Skeletal muscle satellite cell (primary cell): ENCODE measurements at regions not wholly inside any gene's neighbourhood (a gene's known extent, or its start where the extent isn't known, plus 50 kb on each side); places are given as distances from the start of the nearest gene placed in this dataset.

ENCODE experiments used
- H3K27me3 ChIP-seq: 2 replicates; pipeline ENCODE4 v1.7.0; 2013; ENCODE audit warnings: low read length; ENCODE audit not compliant: control insufficient read depth, insufficient read depth
- H3K36me3 ChIP-seq: 2 replicates; pipeline ENCODE4 v1.7.0; 2013; ENCODE audit warnings: mild to moderate bottlenecking, control low read depth, low read length; ENCODE audit not compliant: insufficient read depth
- H3K4me1 ChIP-seq: 2 replicates; pipeline ENCODE4 v1.7.0; 2013; ENCODE audit warnings: low read length; ENCODE audit not compliant: control insufficient read depth, insufficient read depth
- H3K4me2 ChIP-seq: 2 replicates; pipeline ENCODE4 v1.7.0; 2013; ENCODE audit warnings: mild to moderate bottlenecking, low read length
- H3K4me3 ChIP-seq: 2 replicates; pipeline ENCODE4 v1.7.0; 2013; ENCODE audit warnings: low read length
- H3K9ac ChIP-seq: 2 replicates; pipeline ENCODE4 v1.7.0; 2013; ENCODE audit warnings: mild to moderate bottlenecking, low read depth, low read length, moderate library complexity
- H3K9me3 ChIP-seq: replicated peaks from 2 replicates; pipeline ENCODE4 v1.7.0; 2013; ENCODE audit warnings: mild to moderate bottlenecking, control low read depth, low read length

GRCh38 chr12:17416748-17417147, 673.2 kb downstream of the RERGL start:
- no peaks in the 10 kb centered on the region for H3K27me3 ChIP-seq
- no peaks in the 10 kb centered on the region for H3K9me3 ChIP-seq
- no peaks in the 10 kb centered on the region for H3K4me1 ChIP-seq
- H3K4me3 ChIP-seq = no peak overlapping the region
- no peak overlapping the region for H3K9ac ChIP-seq
- no peaks in the 10 kb centered on the region for H3K36me3 ChIP-seq
- H3K4me2 ChIP-seq = no peak overlapping the region

- Histone ChIP-seq H3K4me2 (no peak overlapping the region), H3K9me3 (no peaks in the 10 kb centered on the region), H3K9ac (no peak overlapping the region), H3K36me3 (no peaks in the 10 kb centered on the region), H3K27me3 (no peaks in the 10 kb centered on the region), H3K4me3 (no peak overlapping the region), H3K4me1 (no peaks in the 10 kb centered on the region)
Observed at GRCh38 chr12:17414596-17414995, 675.4 kb downstream of the RERGL start.

GRCh38 chr12:17411662-17412061, 678.3 kb downstream of the RERGL start:
- H3K4me2 ChIP-seq = no peak overlapping the region
- H3K4me3 ChIP-seq = no peak overlapping the region
- H3K27me3 ChIP-seq = no peaks in the 10 kb centered on the region
- no peaks in the 10 kb centered on the region for H3K9me3 ChIP-seq
- no peak overlapping the region for H3K9ac ChIP-seq
- H3K4me1 ChIP-seq = no peaks in the 10 kb centered on the region
- H3K36me3 ChIP-seq = no peaks in the 10 kb centered on the region

GRCh38 chr12:17388679-17389078, 701.3 kb downstream of the RERGL start:
- no peaks in the 10 kb centered on the region for H3K9me3 ChIP-seq
- H3K4me3 ChIP-seq = no peak overlapping the region
- H3K4me2 ChIP-seq = no peak overlapping the region
- no peaks in the 10 kb centered on the region for H3K36me3 ChIP-seq
- H3K9ac ChIP-seq = no peak overlapping the region
- H3K27me3 ChIP-seq = no peaks in the 10 kb centered on the region
- no peaks in the 10 kb centered on the region for H3K4me1 ChIP-seq

GRCh38 chr12:17383321-17383720, 706.7 kb downstream of the RERGL start:
- Histone ChIP-seq H3K4me1 (no peaks in the 10 kb centered on the region), H3K9ac (no peak overlapping the region), H3K27me3 (no peaks in the 10 kb centered on the region), H3K36me3 (no peaks in the 10 kb centered on the region), H3K4me2 (no peak overlapping the region), H3K4me3 (no peak overlapping the region), H3K9me3 (no peaks in the 10 kb centered on the region)

GRCh38 chr12:17381211-17381610, 708.8 kb downstream of the RERGL start:
- no peaks in the 10 kb centered on the region for H3K4me1 ChIP-seq

GRCh38 chr12:17372508-17372907, 717.5 kb downstream of the RERGL start:
- Histone ChIP-seq H3K9me3 (no peaks in the 10 kb centered on the region), H3K9ac (no peak overlapping the region), H3K4me1 (no peaks in the 10 kb centered on the region), H3K36me3 (no peaks in the 10 kb centered on the region), H3K4me3 (no peak overlapping the region), H3K27me3 (no peaks in the 10 kb centered on the region), H3K4me2 (no peak overlapping the region)

More at GRCh38 chr12:17381211-17381610, 708.8 kb downstream of the RERGL start:
- H3K4me3 ChIP-seq = no peak overlapping the region
- H3K9ac ChIP-seq = no peak overlapping the region
- H3K9me3 ChIP-seq = no peaks in the 10 kb centered on the region
- no peaks in the 10 kb centered on the region for H3K36me3 ChIP-seq
- H3K27me3 ChIP-seq = no peaks in the 10 kb centered on the region
- H3K4me2 ChIP-seq = no peak overlapping the region

GRCh38 chr12:17371491-17372215, 718.3 kb downstream of the RERGL start:
- no peak overlapping the region for H3K4me3 ChIP-seq
- no peak overlapping the region for H3K9ac ChIP-seq
- no peak overlapping the region for H3K4me2 ChIP-seq
- no peaks in the 10 kb centered on the region for H3K27me3 ChIP-seq
- H3K36me3 ChIP-seq = no peaks in the 10 kb centered on the region
- no peaks in the 10 kb centered on the region for H3K4me1 ChIP-seq
- no peaks in the 10 kb centered on the region for H3K9me3 ChIP-seq

GRCh38 chr12:17370621-17371020, 719.4 kb downstream of the RERGL start:
- H3K27me3 ChIP-seq = no peaks in the 10 kb centered on the region

GRCh38 chr12:17369556-17369955, 720.4 kb downstream of the RERGL start:
- Histone ChIP-seq H3K4me2 (no peak overlapping the region), H3K4me1 (no peaks in the 10 kb centered on the region)

More at GRCh38 chr12:17370621-17371020, 719.4 kb downstream of the RERGL start:
- Histone ChIP-seq H3K4me2 (no peak overlapping the region), H3K4me3 (no peak overlapping the region), H3K36me3 (no peaks in the 10 kb centered on the region), H3K9ac (no peak overlapping the region), H3K9me3 (no peaks in the 10 kb centered on the region), H3K4me1 (no peaks in the 10 kb centered on the region)

GRCh38 chr12:17361224-17361623, 728.8 kb downstream of the RERGL start:
- Histone ChIP-seq H3K4me2 (no peak overlapping the region), H3K9ac (no peak overlapping the region), H3K4me1 (no peaks in the 10 kb centered on the region), H3K27me3 (no peaks in the 10 kb centered on the region), H3K9me3 (no peaks in the 10 kb centered on the region), H3K4me3 (no peak overlapping the region), H3K36me3 (no peaks in the 10 kb centered on the region)

More at GRCh38 chr12:17369556-17369955, 720.4 kb downstream of the RERGL start:
- Histone ChIP-seq H3K27me3 (no peaks in the 10 kb centered on the region), H3K4me3 (no peak overlapping the region), H3K9ac (no peak overlapping the region), H3K36me3 (no peaks in the 10 kb centered on the region), H3K9me3 (no peaks in the 10 kb centered on the region)

GRCh38 chr12:17358835-17359234, 731.2 kb downstream of the RERGL start:
- H3K9ac ChIP-seq = no peak overlapping the region
- H3K4me2 ChIP-seq = no peak overlapping the region
- no peak overlapping the region for H3K4me3 ChIP-seq
- no peaks in the 10 kb centered on the region for H3K27me3 ChIP-seq
- no peaks in the 10 kb centered on the region for H3K36me3 ChIP-seq
- H3K4me1 ChIP-seq = no peaks in the 10 kb centered on the region
- no peaks in the 10 kb centered on the region for H3K9me3 ChIP-seq
